GM19240 (cell line): ENCODE measurements at regions not wholly inside any gene's neighbourhood (a gene's known extent, or its start where the extent isn't known, plus 50 kb on each side); places are given as distances from the start of the nearest gene placed in this dataset.

ENCODE experiments used
- DNase-seq: peaks from one replicate; pipeline ENCODE4 v3.0.0; 2011; ENCODE audit warnings: low spot score; ENCODE audit not compliant: insufficient read length

DNA sequence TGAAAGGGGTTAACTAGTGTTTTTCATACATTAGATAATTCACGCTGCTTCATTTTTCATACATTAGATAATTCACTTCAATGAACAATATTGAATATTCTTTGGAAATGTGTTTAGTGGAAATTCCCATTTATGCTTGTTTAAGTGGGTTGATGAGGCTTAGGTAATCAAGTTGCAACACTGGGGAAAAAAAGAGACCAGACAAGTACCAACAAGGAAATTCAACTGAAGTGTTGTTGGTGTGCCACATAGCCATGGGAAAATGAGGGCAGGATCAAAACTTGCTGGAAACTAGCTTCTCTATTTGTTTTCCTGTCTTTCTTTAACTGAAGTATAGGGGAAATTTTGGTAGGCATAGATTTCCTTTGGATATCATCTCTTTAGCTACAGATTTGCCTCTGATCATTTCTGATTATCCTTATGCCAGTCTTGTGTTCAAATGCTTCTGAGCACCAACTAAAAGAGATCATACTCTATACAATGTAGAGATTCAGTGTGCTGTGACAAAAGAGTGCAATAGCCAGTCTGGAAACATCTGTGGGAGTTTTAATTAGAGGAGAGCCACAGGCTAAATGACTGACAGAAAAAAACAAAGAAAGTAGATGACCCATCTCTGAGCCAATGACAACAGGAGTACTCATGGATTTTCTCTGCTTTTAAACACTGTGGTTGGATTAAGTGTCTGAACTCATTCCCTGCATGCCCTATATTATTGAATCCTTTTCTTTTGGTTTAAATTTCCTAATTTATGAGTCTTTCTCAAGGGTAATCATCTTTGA, 67.6 kb upstream of the CTSC start:
- no peak for DNase-seq

DNA sequence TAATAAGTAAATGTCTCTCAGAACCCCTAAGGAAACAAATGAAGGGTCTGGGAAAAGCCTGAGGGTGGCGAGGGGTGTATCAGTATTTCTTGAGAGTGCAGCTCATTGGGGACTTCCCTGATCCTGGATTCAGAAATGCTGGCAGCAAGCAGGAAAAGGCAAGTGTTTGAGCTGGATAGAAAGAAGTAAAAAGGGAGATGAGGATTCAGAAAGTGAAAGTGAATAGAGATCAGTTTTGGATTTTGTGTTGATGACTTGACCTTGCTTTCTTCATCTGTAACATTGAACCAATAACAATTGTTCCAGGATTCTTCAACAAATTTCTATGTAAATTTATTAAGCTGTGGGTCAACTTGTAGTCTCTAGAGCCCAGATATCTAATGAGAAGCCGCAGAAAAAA, 66.9 kb upstream of the CTSC start:
- no peak for DNase-seq

DNA sequence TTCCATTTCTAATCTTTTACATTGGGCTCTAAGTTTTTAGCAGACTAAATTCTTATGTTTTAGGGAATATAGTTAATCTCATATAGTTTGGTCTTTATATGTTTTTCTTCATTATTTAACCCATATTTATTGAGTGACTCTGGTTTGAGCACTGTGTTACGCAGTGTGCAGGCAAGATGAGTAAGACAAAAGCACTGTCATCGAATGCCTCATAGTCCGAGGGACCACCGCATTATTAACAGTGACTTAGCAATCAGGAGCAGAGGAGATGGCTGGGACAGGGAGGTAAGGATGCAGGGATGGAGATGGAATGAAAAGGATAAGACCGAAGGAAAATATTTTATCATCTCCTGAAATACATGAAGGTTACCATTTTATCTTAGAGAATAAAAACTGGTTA, 65.2 kb upstream of the CTSC start:
- no peak for DNase-seq

DNA sequence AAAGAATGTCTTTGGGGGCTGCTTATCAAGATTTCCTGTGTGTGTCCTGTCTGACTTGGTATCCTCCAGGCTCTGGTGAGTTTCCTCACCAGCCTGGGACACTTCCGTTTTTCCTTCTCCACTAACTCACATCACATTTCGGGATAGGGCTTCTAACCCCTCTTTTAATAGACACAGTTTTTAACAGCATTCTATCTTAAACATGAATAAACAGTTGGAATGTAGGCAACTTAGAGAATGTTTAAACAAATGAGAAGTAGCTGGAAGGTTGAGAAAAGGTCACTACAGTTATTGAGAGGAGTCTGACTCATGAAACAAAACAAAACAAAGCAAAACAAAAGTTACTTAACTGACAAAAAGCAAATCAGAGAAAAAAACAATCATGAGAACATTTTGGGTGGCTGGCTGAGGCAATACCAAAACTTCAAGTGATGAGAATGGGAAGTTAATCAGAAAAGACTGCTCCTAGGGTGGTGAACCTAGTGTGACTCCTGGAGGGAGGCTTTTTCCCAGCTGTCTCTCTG, 64.7 kb upstream of the CTSC start:
- DNase-seq: no peak

DNA sequence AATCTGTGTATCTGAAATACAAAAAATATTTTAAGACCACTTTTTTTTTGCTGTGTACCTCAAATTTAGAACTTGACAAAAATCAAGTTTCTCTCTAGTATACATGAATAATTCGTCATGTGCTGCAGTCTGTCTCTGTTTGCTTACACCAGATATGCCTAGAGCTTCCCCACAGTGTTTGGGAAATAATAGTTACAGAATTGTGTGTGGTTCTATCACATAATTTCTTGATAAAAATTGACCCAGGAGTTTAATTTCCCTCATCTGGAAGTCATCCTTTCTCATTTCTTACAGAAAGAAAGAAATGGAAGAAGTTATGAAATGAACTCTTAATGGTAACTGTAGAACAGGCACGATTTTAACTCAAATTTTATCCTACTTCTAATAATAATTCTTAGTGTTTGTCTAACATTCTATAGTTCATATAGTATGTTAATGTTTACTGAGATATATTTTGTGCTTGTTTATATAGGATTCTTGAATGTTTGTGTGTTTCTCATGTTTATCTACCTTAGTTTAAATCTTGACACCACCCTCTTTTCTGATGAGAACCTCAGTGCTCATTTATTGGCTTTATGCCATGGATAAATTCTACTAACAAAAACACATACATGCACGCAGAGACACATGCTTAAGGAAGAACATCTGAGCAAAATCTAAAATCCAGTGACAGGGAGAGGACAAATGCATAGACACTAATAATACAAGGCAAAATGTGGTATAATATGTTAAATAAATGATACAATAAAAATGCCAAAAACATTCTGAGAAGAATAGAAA, 61.4 kb upstream of the CTSC start:
- DNase-seq: no peak

DNA sequence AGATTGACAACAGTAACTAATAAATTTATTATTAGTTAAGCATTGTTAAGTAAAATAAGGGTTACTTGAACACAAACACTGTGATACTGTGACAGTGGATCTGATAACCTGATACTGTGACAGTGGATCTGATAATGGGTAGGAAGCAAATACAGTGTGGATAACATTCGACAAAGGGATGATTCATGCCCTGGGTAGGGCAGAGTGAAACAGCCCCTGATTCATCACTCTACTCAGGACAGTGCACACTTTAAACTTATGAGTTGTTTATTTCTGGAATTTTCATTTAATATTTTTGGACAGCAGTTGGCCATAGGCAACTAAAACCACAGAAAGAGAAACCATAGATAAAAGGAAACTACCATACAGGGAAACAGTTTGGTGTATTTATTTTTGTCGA, 60.8 kb upstream of the CTSC start:
- no peak for DNase-seq

DNA sequence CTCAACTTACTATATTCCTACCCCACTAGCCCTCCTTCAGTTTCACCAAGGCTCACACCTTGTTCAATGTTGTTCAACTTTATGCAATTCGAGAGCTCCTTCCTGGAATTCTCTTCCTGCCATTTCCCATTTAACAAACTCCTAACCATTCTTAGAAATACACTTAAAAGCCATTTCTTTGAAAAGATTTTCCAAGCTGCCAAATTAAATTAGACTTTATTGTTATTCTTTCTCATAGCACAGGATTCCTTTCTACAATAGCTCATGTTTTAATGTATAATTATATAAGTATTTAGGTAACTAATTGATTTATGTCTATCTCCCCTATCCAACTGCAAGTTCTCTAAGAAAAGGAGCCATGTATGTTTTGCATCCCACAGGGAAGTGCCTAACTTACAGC, 52.7 kb upstream of the CTSC start:
- no peak for DNase-seq

DNA sequence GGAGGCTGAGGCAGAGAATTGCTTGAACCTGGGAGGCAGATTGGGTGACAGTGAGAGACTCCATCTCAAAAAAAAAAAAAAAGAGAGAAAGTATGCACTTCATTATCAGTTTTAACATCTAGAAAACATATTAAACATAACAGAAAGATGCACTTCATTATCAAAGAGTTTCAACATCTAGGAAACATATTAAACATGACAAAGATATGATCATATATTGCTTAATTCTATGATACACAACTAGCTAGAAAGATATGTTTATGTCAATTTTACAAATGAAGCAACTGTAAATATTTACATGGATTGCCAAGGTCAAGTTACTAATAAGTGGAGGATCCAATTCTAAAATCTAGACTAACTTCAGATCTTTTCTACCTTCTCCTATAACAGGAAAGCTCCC, 50.4 kb upstream of the CTSC start:
- DNase-seq: no peak
